Gastrocnemius medialis (tissue), 4 donors: ENCODE measurements at regions not wholly inside any gene's neighbourhood (a gene's known extent, or its start where the extent isn't known, plus 50 kb on each side); places are given as distances from the start of the nearest gene placed in this dataset.

Experiments used
- ATAC-seq, 2 donors: fragments of 150-250 bp; one replicate each; pipeline ENCODE4 v1.9.1; 2016
- DNase-seq, 2 donors: peaks; one replicate each; pipeline ENCODE4 v3.0.0-alpha.2; 2019
- H3K27ac ChIP-seq, 4 donors: fragments of 200-600 bp; sonication (generic); 1 replicate in 1 of 4; 2 replicates in 3 of 4; pipeline ENCODE4 v1.5.1; 2016 to 2018; ENCODE audit warnings: mild to moderate bottlenecking in 2 of 4, moderate library complexity in 1 of 4
- H3K27me3 ChIP-seq, 3 donors: fragments of 200-600 bp; sonication (generic) in 2 of 3; 1 replicate in 1 of 3; 2 replicates in 2 of 3; pipeline versions ENCODE4 v1.5.1 to v1.6.0; 2016 to 2019; ENCODE audit warnings: mild to moderate bottlenecking in 1 of 3, moderate library complexity in 1 of 3
- H3K36me3 ChIP-seq, 2 donors: fragments of 200-600 bp; sonication (generic) in 1 of 2; one replicate each; pipeline ENCODE4 v1.5.1; 2017 to 2018
- H3K4me1 ChIP-seq, 2 donors: fragments of 200-600 bp; sonication (generic) in 1 of 2; one replicate each; pipeline ENCODE4 v1.5.1; 2016 to 2017; ENCODE audit warnings: mild to moderate bottlenecking in 2 of 2
- H3K4me3 ChIP-seq, 4 donors: fragments of 200-600 bp; sonication (generic) in 3 of 4; 1 replicate in 1 of 4; 2 replicates in 3 of 4; pipeline ENCODE4 v1.5.1; 2016 to 2019; ENCODE audit warnings: mild to moderate bottlenecking in 2 of 4
- H3K9me3 ChIP-seq, 3 donors: fragments of 200-600 bp; sonication (generic) in 2 of 3; 1 replicate in 1 of 3; 2 replicates in 2 of 3; pipeline ENCODE4 v1.5.1; 2016 to 2019
- POLR2A ChIP-seq, 2 donors: fragments of 450-650 bp; IDR thresholded peaks; one replicate each; pipeline ENCODE4 v1.6.1; 2017; ENCODE audit warnings: antibody characterized with exemption in 2 of 2, mild to moderate bottlenecking in 2 of 2, moderate library complexity in 2 of 2
- in situ Hi-C, 4 donors: fragments of 200-750 bp; cut with MboI; loops; one replicate each; pipeline versions ENCODE4 v1.15.0 to v1.8.0; 2017; ENCODE audit warnings: low sequenced_read_pairs in 4 of 4
- intact Hi-C: fragments of 100-400 bp; cut with DNase I; formaldehyde crosslinking; loops from one replicate; pipeline ENCODE4 v1.15.1; 2023; ENCODE audit warnings: low total_unique reads
- TF ChIP-seq, protein P1 (sequence below), 5 experiments: fragments of 450-650 bp in 3 of 5; fragments of 200-600 bp in 2 of 5; sonication (generic) in 2 of 5; IDR thresholded peaks in 4 of 5; conservative IDR thresholded peaks in 1 of 5; 1 replicate in 4 of 5; 2 replicates in 1 of 5; pipeline ENCODE4 v1.5.1; 2016 to 2019; ENCODE audit warnings: antibody characterized with exemption in 5 of 5, mild to moderate bottlenecking in 3 of 5, moderate library complexity in 3 of 5

DNA sequence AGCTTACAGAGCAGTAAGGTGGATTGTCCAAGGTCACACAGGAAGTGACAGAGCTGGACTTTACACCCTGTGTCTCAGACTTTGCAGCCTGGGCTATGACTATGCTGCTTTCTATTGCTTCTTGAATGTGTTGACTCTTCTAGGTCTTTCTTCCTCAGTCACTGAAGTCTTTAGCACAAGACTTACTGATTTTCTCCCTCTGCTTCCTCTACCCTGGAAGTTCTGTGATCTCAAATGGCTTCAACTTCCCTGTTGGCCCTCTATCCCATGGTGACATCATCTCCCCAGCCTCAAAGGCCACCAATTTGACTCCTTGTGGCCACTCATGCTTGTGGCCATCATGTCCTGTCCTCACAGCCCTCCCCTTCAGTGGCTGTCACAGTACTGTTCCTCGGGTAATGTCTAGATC, 181.3 kb downstream of the HS3ST3A1 start:
- no peak overlapping the region for H3K4me3 ChIP-seq
- no peak overlapping the region for H3K27ac ChIP-seq
- no peak for ATAC-seq
- H3K9me3 ChIP-seq, result no peaks in the 10 kb centered on the region
- no peak for TF ChIP-seq POLR2A (IDR thresholded peaks at IDR 0.05)
- TF ChIP-seq, protein P1, sequence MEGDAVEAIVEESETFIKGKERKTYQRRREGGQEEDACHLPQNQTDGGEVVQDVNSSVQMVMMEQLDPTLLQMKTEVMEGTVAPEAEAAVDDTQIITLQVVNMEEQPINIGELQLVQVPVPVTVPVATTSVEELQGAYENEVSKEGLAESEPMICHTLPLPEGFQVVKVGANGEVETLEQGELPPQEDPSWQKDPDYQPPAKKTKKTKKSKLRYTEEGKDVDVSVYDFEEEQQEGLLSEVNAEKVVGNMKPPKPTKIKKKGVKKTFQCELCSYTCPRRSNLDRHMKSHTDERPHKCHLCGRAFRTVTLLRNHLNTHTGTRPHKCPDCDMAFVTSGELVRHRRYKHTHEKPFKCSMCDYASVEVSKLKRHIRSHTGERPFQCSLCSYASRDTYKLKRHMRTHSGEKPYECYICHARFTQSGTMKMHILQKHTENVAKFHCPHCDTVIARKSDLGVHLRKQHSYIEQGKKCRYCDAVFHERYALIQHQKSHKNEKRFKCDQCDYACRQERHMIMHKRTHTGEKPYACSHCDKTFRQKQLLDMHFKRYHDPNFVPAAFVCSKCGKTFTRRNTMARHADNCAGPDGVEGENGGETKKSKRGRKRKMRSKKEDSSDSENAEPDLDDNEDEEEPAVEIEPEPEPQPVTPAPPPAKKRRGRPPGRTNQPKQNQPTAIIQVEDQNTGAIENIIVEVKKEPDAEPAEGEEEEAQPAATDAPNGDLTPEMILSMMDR (IDR thresholded peaks at IDR 0.05 in 4 of 5, conservative IDR thresholded peaks at IDR 0.05 in 1 of 5), result no peak
- no peaks in the 10 kb centered on the region for H3K27me3 ChIP-seq
- in situ Hi-C loops (loop anchor here in 1 of 4 donors (25.0 kb wide), 1 partner anchor 108 kb away; no protein-coding TSS in a partner anchor), intact Hi-C loops (no loop called here)
- no peaks in the 10 kb centered on the region for H3K4me1 ChIP-seq
- no peak for DNase-seq
- H3K36me3 ChIP-seq, result no peaks in the 10 kb centered on the region

DNA sequence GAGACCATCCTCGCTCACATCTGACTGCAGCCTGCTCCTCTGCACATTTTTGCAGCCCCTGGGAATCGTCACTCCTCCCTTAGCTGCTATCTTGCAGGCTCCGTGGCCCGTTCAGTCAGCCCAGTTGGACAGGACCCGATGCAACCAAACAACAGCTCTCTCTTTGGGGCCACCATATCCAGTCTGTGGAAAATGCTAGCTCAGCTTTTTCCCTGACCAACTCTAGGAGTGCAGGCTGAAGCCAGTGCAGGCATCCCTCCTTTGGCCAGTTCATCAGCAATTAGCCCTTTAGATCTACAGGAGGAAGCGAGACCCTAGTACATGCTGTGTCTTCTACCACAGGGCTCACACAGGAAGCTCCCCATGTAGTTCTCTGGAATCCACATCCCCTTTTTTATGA, 182.1 kb downstream of the HS3ST3A1 start:
- no peak for TF ChIP-seq POLR2A (IDR thresholded peaks at IDR 0.05)
- TF ChIP-seq, protein P1 (IDR thresholded peaks at IDR 0.05 in 4 of 5, conservative IDR thresholded peaks at IDR 0.05 in 1 of 5), result no peak
- intact Hi-C loops (no loop called here), in situ Hi-C loops (loop anchor here in 1 of 4 donors (25.0 kb wide), 1 partner anchor 107 kb away; no protein-coding TSS in a partner anchor)
- no peaks in the 10 kb centered on the region for H3K27me3 ChIP-seq
- DNase-seq, result no peak
- H3K36me3 ChIP-seq, result no peaks in the 10 kb centered on the region
- no peaks in the 10 kb centered on the region for H3K4me1 ChIP-seq
- no peak overlapping the region for H3K27ac ChIP-seq
- no peak overlapping the region for H3K4me3 ChIP-seq
- ATAC-seq, result no peak
- no peaks in the 10 kb centered on the region for H3K9me3 ChIP-seq

DNA sequence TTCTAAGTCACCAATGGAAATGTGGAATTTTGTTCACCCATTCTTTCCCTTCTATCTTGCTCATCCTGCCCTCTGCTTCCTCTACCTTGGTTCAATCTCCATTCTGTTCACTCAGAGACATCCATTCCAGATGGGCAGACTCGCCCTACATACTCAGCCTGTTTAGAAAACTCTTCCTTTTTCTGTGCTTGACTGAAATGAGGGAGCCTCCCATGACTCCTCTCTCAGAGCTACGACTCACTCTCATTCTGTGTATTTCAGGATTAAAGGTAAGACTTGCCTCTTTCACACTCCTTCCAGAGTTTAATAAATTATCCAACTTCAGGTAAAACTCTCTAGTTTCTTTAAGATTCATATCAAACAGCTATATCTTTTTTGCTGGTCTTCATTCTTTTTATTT, 182.8 kb downstream of the HS3ST3A1 start:
- intact Hi-C loops, result no loop called here

DNA sequence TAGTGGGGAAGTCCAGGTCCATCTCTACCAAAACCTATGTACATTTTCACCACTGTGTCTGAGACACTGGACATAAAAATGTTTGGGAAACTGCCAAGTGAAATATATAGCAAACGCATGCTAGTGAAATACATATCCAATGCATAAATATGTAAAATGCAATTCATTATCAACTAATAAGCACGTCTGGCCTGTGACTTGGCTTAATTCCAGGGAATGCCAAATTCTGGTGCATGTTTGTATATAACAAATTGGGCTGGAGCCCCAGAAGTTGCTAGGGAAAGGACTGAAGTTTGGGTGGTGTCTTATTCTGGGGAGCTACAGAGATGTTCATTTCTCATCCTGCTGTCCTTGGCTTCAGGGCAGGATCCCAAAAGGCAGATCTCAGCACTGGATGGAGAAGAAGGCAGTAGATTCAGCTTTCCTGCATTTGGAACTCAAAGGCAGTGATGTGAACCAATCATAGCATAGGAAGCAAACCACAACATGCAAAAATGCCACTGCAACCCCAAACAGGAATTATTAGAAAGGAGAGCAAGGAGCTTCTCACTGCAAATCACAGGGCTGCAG, 184.3 kb downstream of the HS3ST3A1 start:
- Histone ChIP-seq H3K4me3 (no peak overlapping the region), H3K27me3 (no peaks in the 10 kb centered on the region), H3K4me1 (no peaks in the 10 kb centered on the region), H3K27ac (no peak overlapping the region), H3K9me3 (no peaks in the 10 kb centered on the region), H3K36me3 (no peaks in the 10 kb centered on the region)
- intact Hi-C loops, result no loop called here
- no peak for ATAC-seq
- TF ChIP-seq, protein P1 (IDR thresholded peaks at IDR 0.05 in 4 of 5, conservative IDR thresholded peaks at IDR 0.05 in 1 of 5), result no peak
- TF ChIP-seq POLR2A (IDR thresholded peaks at IDR 0.05), result no peak
- DNase-seq, result no peak
- in situ Hi-C loops, result loop anchor here in 1 of 4 donors (25.0 kb wide), 1 partner anchor 105 kb away; no protein-coding TSS in a partner anchor

More for the DNA sequence above, 182.8 kb downstream of the HS3ST3A1 start:
- H3K4me1 ChIP-seq, result no peaks in the 10 kb centered on the region
- in situ Hi-C loops, result loop anchor here in 1 of 4 donors (25.0 kb wide), 1 partner anchor 107 kb away; no protein-coding TSS in a partner anchor
- H3K27ac ChIP-seq, result no peak overlapping the region
- H3K4me3 ChIP-seq, result no peak overlapping the region
- no peaks in the 10 kb centered on the region for H3K36me3 ChIP-seq
- TF ChIP-seq, protein P1 (IDR thresholded peaks at IDR 0.05 in 4 of 5, conservative IDR thresholded peaks at IDR 0.05 in 1 of 5), result no peak
- TF ChIP-seq POLR2A (IDR thresholded peaks at IDR 0.05), result no peak
- H3K9me3 ChIP-seq, result no peaks in the 10 kb centered on the region
- H3K27me3 ChIP-seq, result no peaks in the 10 kb centered on the region
- ATAC-seq, result no peak
- DNase-seq, result no peak
